ENCODE measurements at regions not wholly inside any gene's neighbourhood (a gene's known extent, or its start where the extent isn't known, plus 50 kb on each side); places are given as distances from the start of the nearest gene placed in this dataset.

- no peak overlapping the region for H3K27ac ChIP-seq (ENCODE audit: low read depth, low read length)
- H3K4me3 ChIP-seq (ENCODE audit: low read depth, low read length): no peak overlapping the region
- peaks cover 37% of the 10 kb centered on the region for H3K9me3 ChIP-seq (ENCODE audit: control insufficient read depth, insufficient read depth, low read length)
- CTCF ChIA-PET: no interaction called here
- POLR2A ChIA-PET: no interaction called here
- no peaks in the 10 kb centered on the region for H3K27me3 ChIP-seq (ENCODE audit: control insufficient read depth, insufficient read depth, low read length)
- DNase-seq (ENCODE audit: low read depth, low spot score): no peak
- no peak for TF ChIP-seq CTCF (IDR thresholded peaks at IDR 0.05; ENCODE audit: low read depth, low read length)
These were observed 689.5 kb downstream of the VRK1 start for GRCh38 chr14:97486601-97487120.

GRCh38 chr14:97489750-97490149 lies 692.6 kb downstream of the VRK1 start:
- Histone ChIP-seq H3K9me3 (ENCODE audit: control insufficient read depth, insufficient read depth, low read length) (peaks cover 33% of the 10 kb centered on the region), H3K27ac (ENCODE audit: low read depth, low read length) (no peak overlapping the region), H3K27me3 (ENCODE audit: control insufficient read depth, insufficient read depth, low read length) (no peaks in the 10 kb centered on the region), H3K4me3 (ENCODE audit: low read depth, low read length) (no peak overlapping the region)
- no peak for DNase-seq (ENCODE audit: low read depth, low spot score)
- POLR2A ChIA-PET: no interaction called here
- CTCF ChIA-PET: no interaction called here
- no peak for TF ChIP-seq CTCF (IDR thresholded peaks at IDR 0.05; ENCODE audit: low read depth, low read length)

GRCh38 chr14:97490521-97491070 lies 693.4 kb downstream of the VRK1 start:
- TF ChIP-seq CTCF (IDR thresholded peaks at IDR 0.05; ENCODE audit: low read depth, low read length): no peak
- CTCF ChIA-PET: no interaction called here
- Histone ChIP-seq H3K9me3 (ENCODE audit: control insufficient read depth, insufficient read depth, low read length) (peaks cover 27% of the 10 kb centered on the region), H3K27ac (ENCODE audit: low read depth, low read length) (no peak overlapping the region), H3K27me3 (ENCODE audit: control insufficient read depth, insufficient read depth, low read length) (no peaks in the 10 kb centered on the region), H3K4me3 (ENCODE audit: low read depth, low read length) (no peak overlapping the region)
- POLR2A ChIA-PET: no interaction called here
- no peak for DNase-seq (ENCODE audit: low read depth, low spot score)

- H3K9me3 ChIP-seq (ENCODE audit: control insufficient read depth, insufficient read depth, low read length): peaks cover 26% of the 10 kb centered on the region
- ChIA-PET CTCF (no interaction called here), POLR2A (no interaction called here)
- DNase-seq (ENCODE audit: low read depth, low spot score): no peak
- H3K4me3 ChIP-seq (ENCODE audit: low read depth, low read length): no peak overlapping the region
- H3K27ac ChIP-seq (ENCODE audit: low read depth, low read length): no peak overlapping the region
- H3K27me3 ChIP-seq (ENCODE audit: control insufficient read depth, insufficient read depth, low read length): no peaks in the 10 kb centered on the region
- no peak for TF ChIP-seq CTCF (IDR thresholded peaks at IDR 0.05; ENCODE audit: low read depth, low read length)
These were observed 694.5 kb downstream of the VRK1 start for GRCh38 chr14:97491697-97492096.

GRCh38 chr14:97499790-97500481 lies 702.8 kb downstream of the VRK1 start:
- H3K27ac ChIP-seq (ENCODE audit: low read depth, low read length): no peak overlapping the region
- DNase-seq (ENCODE audit: low read depth, low spot score): no peak
- POLR2A ChIA-PET: no interaction called here
- H3K4me3 ChIP-seq (ENCODE audit: low read depth, low read length): no peak overlapping the region
- no peak for TF ChIP-seq CTCF (IDR thresholded peaks at IDR 0.05; ENCODE audit: low read depth, low read length)
- H3K9me3 ChIP-seq (ENCODE audit: control insufficient read depth, insufficient read depth, low read length): peaks cover 34% of the 10 kb centered on the region
- H3K27me3 ChIP-seq (ENCODE audit: control insufficient read depth, insufficient read depth, low read length): no peaks in the 10 kb centered on the region
- CTCF ChIA-PET: no interaction called here

Data from AG04450 (cell line).